ENCODE measurements at regions not wholly inside any gene's neighbourhood (a gene's known extent, or its start where the extent isn't known, plus 50 kb on each side); places are given as distances from the start of the nearest gene placed in this dataset.

- TF ChIP-seq, protein P1, sequence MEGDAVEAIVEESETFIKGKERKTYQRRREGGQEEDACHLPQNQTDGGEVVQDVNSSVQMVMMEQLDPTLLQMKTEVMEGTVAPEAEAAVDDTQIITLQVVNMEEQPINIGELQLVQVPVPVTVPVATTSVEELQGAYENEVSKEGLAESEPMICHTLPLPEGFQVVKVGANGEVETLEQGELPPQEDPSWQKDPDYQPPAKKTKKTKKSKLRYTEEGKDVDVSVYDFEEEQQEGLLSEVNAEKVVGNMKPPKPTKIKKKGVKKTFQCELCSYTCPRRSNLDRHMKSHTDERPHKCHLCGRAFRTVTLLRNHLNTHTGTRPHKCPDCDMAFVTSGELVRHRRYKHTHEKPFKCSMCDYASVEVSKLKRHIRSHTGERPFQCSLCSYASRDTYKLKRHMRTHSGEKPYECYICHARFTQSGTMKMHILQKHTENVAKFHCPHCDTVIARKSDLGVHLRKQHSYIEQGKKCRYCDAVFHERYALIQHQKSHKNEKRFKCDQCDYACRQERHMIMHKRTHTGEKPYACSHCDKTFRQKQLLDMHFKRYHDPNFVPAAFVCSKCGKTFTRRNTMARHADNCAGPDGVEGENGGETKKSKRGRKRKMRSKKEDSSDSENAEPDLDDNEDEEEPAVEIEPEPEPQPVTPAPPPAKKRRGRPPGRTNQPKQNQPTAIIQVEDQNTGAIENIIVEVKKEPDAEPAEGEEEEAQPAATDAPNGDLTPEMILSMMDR (IDR thresholded peaks at IDR 0.05), result no peak
- no peak for TF ChIP-seq EP300 (IDR thresholded peaks at IDR 0.05)
Measured at GRCh38 chr15:49734831-49735508, 114.1 kb downstream of the DTWD1 start.

Measured in stomach (tissue), 4 donors.